ENCODE measurements at regions not wholly inside any gene's neighbourhood (a gene's known extent, or its start where the extent isn't known, plus 50 kb on each side); places are given as distances from the start of the nearest gene placed in this dataset.
"Not testable (repeated sequence)": the region's sequence is repeated elsewhere in the genome, so short reads cannot be mapped to it uniquely, and the experiment has no call there.

DNA sequence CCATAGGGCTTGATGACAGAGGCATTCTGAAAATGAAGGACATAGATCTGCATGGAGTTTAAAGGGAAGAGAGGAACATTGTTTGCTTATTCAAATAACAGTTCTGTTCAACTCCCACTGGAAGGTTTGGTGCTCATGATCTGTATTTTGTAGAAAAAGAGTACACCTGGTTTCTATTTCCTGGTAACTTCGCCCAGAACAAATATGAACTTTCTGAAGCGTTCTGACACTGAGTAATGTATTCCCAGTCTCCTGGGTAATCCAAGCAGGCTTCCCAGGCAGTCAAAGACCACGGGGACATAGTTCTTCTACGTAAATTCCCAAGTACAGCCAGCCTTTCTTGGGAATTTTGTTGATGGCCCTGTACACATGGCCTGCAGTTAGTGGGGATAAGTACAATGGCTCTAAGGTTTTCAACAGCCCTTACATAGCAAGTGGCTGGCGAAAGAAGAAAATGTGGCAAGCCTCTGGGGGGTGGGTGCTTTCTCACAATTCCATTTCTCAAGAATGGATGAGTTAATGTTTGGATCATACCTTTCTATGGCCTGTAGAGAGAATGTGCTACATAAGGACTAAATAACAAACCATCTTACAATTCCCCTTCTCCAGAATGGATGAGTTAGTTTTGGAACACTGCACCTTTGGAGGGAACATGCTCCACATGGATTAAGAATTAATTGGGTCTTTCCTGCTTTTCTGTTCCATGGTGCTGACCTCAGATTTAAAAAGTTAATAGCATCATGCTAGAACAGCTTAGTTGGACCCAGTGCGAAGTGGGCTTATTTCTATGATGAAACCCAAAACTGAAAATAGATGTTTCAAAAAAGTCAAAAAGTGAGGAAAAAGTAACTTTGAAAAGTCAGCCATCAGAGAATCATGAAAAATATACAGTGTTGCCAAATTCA is 52.7 kb downstream of the COL6A6 start:
- H3K4me1 ChIP-seq = no peaks in the 10 kb centered on the region
- intact Hi-C loops (cut with DNase I) = no loop called here
- no peak for DNase-seq
- TF ChIP-seq POLR2A (IDR thresholded peaks at IDR 0.05) = no peak
- TF ChIP-seq, protein P1, sequence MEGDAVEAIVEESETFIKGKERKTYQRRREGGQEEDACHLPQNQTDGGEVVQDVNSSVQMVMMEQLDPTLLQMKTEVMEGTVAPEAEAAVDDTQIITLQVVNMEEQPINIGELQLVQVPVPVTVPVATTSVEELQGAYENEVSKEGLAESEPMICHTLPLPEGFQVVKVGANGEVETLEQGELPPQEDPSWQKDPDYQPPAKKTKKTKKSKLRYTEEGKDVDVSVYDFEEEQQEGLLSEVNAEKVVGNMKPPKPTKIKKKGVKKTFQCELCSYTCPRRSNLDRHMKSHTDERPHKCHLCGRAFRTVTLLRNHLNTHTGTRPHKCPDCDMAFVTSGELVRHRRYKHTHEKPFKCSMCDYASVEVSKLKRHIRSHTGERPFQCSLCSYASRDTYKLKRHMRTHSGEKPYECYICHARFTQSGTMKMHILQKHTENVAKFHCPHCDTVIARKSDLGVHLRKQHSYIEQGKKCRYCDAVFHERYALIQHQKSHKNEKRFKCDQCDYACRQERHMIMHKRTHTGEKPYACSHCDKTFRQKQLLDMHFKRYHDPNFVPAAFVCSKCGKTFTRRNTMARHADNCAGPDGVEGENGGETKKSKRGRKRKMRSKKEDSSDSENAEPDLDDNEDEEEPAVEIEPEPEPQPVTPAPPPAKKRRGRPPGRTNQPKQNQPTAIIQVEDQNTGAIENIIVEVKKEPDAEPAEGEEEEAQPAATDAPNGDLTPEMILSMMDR (IDR thresholded peaks at IDR 0.05) = no peak
- no peaks in the 10 kb centered on the region for H3K27me3 ChIP-seq
- H3K4me3 ChIP-seq = no peak overlapping the region
- no peaks in the 10 kb centered on the region for H3K36me3 ChIP-seq
- H3K27ac ChIP-seq = no peak overlapping the region
- no peak for ATAC-seq
- no peaks in the 10 kb centered on the region for H3K9me3 ChIP-seq
- 58% methylated on average over 6 of the region's 6 CpGs for WGBS (ENCODE audit: insufficient coverage, low coverage, low lambda C conversion rate, missing lambda C conversion rate)

DNA sequence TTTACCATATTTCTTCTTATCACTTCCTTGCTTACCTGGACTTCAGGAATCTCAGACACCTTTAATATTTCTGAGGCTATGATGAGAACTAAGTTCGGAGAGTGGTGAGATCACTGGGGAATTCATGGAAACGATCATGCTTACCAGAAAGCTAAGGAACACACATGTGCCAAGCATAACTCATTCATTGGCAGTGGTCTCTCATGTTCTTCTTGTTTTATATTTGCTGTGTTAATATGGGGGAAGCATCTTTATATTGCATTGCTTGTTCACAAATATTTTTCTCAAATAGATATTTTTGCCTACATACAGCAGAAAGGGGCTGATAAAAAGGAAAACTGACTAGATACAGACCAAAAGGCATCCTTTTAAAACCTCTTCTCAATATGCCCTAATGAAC is 55.8 kb downstream of the COL6A6 start:
- Histone ChIP-seq H3K27ac (no peak overlapping the region), H3K27me3 (no peaks in the 10 kb centered on the region), H3K36me3 (no peaks in the 10 kb centered on the region), H3K9me3 (no peaks in the 10 kb centered on the region), H3K4me3 (no peak overlapping the region), H3K4me1 (no peaks in the 10 kb centered on the region)
- intact Hi-C loops (cut with DNase I) = no loop called here
- WGBS (ENCODE audit: insufficient coverage, low coverage, low lambda C conversion rate, missing lambda C conversion rate) = 57% methylated on average over 2 of the region's 2 CpGs
- DNase-seq = no peak
- no peak for TF ChIP-seq POLR2A (IDR thresholded peaks at IDR 0.05)
- TF ChIP-seq, protein P1 (IDR thresholded peaks at IDR 0.05) = no peak
- no peak for ATAC-seq

DNA sequence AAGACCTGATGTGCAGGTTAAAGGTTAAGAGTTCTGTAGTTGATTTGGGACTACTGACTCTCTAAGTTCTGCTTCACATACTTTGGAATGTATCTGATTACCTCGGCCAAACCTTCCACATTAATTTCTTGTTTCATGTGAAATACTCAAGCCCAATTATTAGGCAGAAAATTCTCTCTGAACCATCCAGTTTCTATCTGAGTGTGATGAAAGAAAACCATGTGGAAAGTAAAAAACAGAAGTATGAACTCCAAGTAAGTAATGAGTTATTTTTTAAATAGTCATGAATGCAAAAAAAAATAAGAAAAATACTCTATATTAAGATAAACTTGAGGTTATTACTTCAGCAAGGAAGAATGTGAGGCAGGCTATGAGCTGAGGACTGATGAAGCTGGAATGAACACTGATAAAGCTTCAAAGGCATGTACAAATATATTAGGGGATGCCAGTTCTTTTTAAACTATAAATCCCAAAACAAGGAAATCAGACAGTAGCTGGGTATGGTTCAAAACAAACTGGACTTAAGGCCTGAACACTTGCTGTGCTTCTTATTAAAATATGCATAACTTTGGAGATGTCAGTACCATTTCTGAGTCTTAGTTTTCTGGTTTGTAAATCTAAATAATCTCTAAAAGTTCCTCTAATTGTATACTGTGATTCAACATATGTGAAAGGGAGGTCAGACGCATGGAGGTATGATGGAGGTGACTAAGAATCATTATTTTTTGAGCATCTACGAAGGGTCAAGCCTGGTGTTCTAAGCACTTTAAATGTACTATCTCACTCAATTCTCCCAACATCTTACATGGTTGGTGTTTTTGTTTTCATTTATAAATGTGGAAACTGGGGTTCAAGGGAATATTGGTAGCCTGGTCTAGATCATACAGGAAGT is 59.6 kb downstream of the COL6A6 start:
- no peak for ATAC-seq
- Histone ChIP-seq H3K27ac (no peak overlapping the region), H3K9me3 (no peaks in the 10 kb centered on the region), H3K4me1 (no peaks in the 10 kb centered on the region), H3K36me3 (no peaks in the 10 kb centered on the region), H3K27me3 (no peaks in the 10 kb centered on the region), H3K4me3 (no peak overlapping the region)
- TF ChIP-seq, protein P1 (IDR thresholded peaks at IDR 0.05) = no peak
- TF ChIP-seq POLR2A (IDR thresholded peaks at IDR 0.05) = no peak
- intact Hi-C loops (cut with DNase I) = no loop called here
- no peak for DNase-seq
- 48% methylated on average over 3 of the region's 3 CpGs for WGBS (ENCODE audit: insufficient coverage, low coverage, low lambda C conversion rate, missing lambda C conversion rate)

DNA sequence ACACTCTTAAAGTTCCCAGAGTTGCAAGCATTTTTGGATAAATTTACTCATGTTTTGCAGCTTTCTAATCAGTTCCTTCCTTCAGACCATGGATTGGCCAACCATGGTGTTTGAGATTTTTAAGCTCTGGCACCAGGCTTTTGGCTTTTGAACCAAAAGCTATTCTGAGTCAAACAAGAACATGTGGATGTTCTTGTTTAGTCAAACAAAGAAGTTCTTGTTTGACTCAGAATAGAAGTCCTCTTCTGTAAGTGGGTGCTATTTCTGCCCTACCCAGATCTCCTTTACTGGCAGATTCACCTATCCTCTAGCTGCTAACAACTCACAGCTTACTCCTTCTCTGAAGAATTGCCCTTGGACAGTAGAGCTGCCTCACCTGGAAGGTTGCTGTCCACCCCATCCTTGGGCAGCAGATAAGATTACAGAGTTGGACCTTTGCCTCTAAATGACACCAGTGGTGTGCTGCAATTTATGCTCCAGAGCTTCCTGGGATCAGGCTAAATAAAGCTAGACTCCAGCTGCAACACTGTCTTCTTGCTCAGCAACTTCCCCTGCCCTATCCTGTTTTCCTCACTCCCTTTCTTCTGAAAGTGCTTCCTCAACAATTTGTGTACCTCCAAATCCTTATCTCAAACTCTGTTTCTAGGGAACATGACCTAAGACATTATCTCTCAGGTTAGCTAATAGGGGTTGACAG is 65.6 kb downstream of the COL6A6 start:
- ATAC-seq = no peak
- Histone ChIP-seq H3K27me3 (no peaks in the 10 kb centered on the region), H3K4me1 (no peaks in the 10 kb centered on the region), H3K36me3 (no peaks in the 10 kb centered on the region), H3K9me3 (no peaks in the 10 kb centered on the region), H3K27ac (no peak overlapping the region), H3K4me3 (no peak overlapping the region)
- no peak for DNase-seq
- TF ChIP-seq POLR2A (IDR thresholded peaks at IDR 0.05) = no peak
- TF ChIP-seq, protein P1 (IDR thresholded peaks at IDR 0.05) = no peak
- intact Hi-C loops (cut with DNase I) = no loop called here

DNA sequence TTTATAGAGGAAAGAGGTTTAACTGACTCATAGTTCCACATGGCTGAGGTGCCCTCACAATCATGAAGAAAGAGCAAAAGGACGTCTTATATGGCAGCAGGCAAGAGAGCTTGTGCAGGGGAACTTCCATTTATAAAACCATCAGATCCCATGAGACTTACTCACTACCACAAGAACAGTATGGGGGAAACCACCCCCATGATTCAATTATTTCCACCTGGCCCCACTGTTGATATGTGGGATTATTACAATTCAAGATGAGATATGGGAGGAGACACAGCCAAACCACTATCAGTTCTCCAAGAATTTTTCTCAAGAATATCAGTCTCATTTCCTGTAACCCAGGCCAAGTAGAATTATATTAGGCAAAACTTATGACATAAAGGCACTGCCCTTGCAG is 77.8 kb downstream of the COL6A6 start:
- ATAC-seq; H3K36me3 ChIP-seq; DNase-seq; H3K4me1 ChIP-seq; H3K4me3 ChIP-seq; H3K9me3 ChIP-seq; H3K27me3 ChIP-seq; H3K27ac ChIP-seq; intact Hi-C loops (cut with DNase I): not testable (repeated sequence)
- WGBS (ENCODE audit: insufficient coverage, low coverage, low lambda C conversion rate, missing lambda C conversion rate) = 42% methylated on average over 1 of the region's 1 CpG
